Karpas-422 (cell line): ENCODE measurements at regions not wholly inside any gene's neighbourhood (a gene's known extent, or its start where the extent isn't known, plus 50 kb on each side); places are given as distances from the start of the nearest gene placed in this dataset.

Experiments
- DNase-seq: peaks from one replicate; pipeline ENCODE4 v3.0.0-alpha.2; 2015
- H2AFZ ChIP-seq: fragments of 200-600 bp; sonication (generic); 2 replicates; pipeline ENCODE4 v1.6.1; 2014; ENCODE audit warnings: antibody characterized with exemption, low read length, mixed read lengths
- H3K27ac ChIP-seq: fragments of 200-600 bp; sonication (generic); 2 replicates; pipeline ENCODE4 v1.5.1; 2014; ENCODE audit warnings: mild to moderate bottlenecking, low read length, moderate library complexity
- H3K27me3 ChIP-seq: fragments of 200-600 bp; sonication (generic); 2 replicates; pipeline ENCODE4 v1.6.1; 2014; ENCODE audit warnings: low read length, mixed read lengths
- H3K36me3 ChIP-seq: fragments of 200-600 bp; sonication (generic); 2 replicates; pipeline ENCODE4 v1.6.1; 2014; ENCODE audit warnings: low read length, mixed read lengths; ENCODE audit not compliant: insufficient read depth
- H3K4me1 ChIP-seq: fragments of 200-600 bp; sonication (generic); 2 replicates; pipeline ENCODE4 v1.6.1; 2014; ENCODE audit warnings: mild to moderate bottlenecking, low read length, mixed read lengths
- H3K4me2 ChIP-seq: fragments of 200-600 bp; sonication (generic); 2 replicates; pipeline ENCODE4 v1.6.1; 2014; ENCODE audit warnings: low read length, low read depth, mild to moderate bottlenecking; ENCODE audit not compliant: poor library complexity, severe bottlenecking
- H3K4me3 ChIP-seq: fragments of 200-600 bp; sonication (generic); 2 replicates; pipeline ENCODE4 v1.5.1; 2014; ENCODE audit warnings: mild to moderate bottlenecking, antibody characterized with exemption, low read length, mixed read lengths
- H3K79me2 ChIP-seq: fragments of 200-600 bp; sonication (generic); 2 replicates; pipeline ENCODE4 v1.6.1; 2014; ENCODE audit warnings: mild to moderate bottlenecking, low read length, mixed read lengths
- H3K9ac ChIP-seq: fragments of 200-600 bp; sonication (generic); 2 replicates; pipeline ENCODE4 v1.6.0; 2014; ENCODE audit warnings: low read length
- H3K9me2 ChIP-seq: fragments of 200-600 bp; sonication (generic), shearing (Covaris generic); replicated peaks from 2 replicates; pipeline ENCODE4 v1.6.0; 2014; ENCODE audit warnings: mild to moderate bottlenecking, low read length, moderate library complexity; ENCODE audit not compliant: insufficient read depth
- H3K9me3 ChIP-seq: fragments of 300-700, 200-600 bp; sonication (generic); 2 replicates; pipeline ENCODE4 v1.6.1; 2014; ENCODE audit warnings: low read length, mixed read lengths
- H4K20me1 ChIP-seq: fragments of 200-600 bp; sonication (generic); 2 replicates; pipeline ENCODE4 v1.6.1; 2014; ENCODE audit warnings: mild to moderate bottlenecking, antibody characterized with exemption, low read length, low read depth; ENCODE audit not compliant: insufficient read depth

- Histone ChIP-seq H3K27ac (no peak overlapping the region), H3K79me2 (no peaks in the 10 kb centered on the region), H3K4me2 (no peak overlapping the region), H2AFZ (no peak overlapping the region), H3K4me1 (no peaks in the 10 kb centered on the region), H3K9me2 (no peaks in the 10 kb centered on the region), H3K4me3 (no peak overlapping the region), H3K36me3 (no peaks in the 10 kb centered on the region), H3K9ac (no peak overlapping the region), H3K9me3 (no peaks in the 10 kb centered on the region), H3K27me3 (no peaks in the 10 kb centered on the region), H4K20me1 (no peaks in the 10 kb centered on the region)
- DNase-seq = no peak
These were observed 99.1 kb upstream of the CACUL1 start for GRCh38 chr10:118853916-118854315.

- no peak overlapping the region for H3K4me2 ChIP-seq
- no peaks in the 10 kb centered on the region for H3K36me3 ChIP-seq
- H3K9me2 ChIP-seq = no peaks in the 10 kb centered on the region
- no peaks in the 10 kb centered on the region for H3K9me3 ChIP-seq
- H3K27ac ChIP-seq = no peak overlapping the region
- no peak overlapping the region for H2AFZ ChIP-seq
- DNase-seq = no peak
- H3K4me1 ChIP-seq = no peaks in the 10 kb centered on the region
- no peaks in the 10 kb centered on the region for H3K27me3 ChIP-seq
- H3K4me3 ChIP-seq = no peak overlapping the region
- no peak overlapping the region for H3K9ac ChIP-seq
- no peaks in the 10 kb centered on the region for H4K20me1 ChIP-seq
- no peaks in the 10 kb centered on the region for H3K79me2 ChIP-seq
These were observed 101.3 kb upstream of the CACUL1 start for GRCh38 chr10:118856106-118856505.

GRCh38 chr10:118865998-118866693 lies 111.4 kb upstream of the CACUL1 start:
- H3K4me1 ChIP-seq = no peaks in the 10 kb centered on the region
- H3K9me3 ChIP-seq = no peaks in the 10 kb centered on the region
- no peak overlapping the region for H3K4me2 ChIP-seq
- no peak overlapping the region for H2AFZ ChIP-seq
- no peak for DNase-seq
- no peak overlapping the region for H3K27ac ChIP-seq
- no peaks in the 10 kb centered on the region for H3K9me2 ChIP-seq
- no peak overlapping the region for H3K4me3 ChIP-seq
- no peaks in the 10 kb centered on the region for H3K27me3 ChIP-seq
- no peaks in the 10 kb centered on the region for H4K20me1 ChIP-seq
- H3K9ac ChIP-seq = no peak overlapping the region
- H3K36me3 ChIP-seq = no peaks in the 10 kb centered on the region
- H3K79me2 ChIP-seq = no peaks in the 10 kb centered on the region

- no peaks in the 10 kb centered on the region for H4K20me1 ChIP-seq
- H2AFZ ChIP-seq = no peak overlapping the region
- no peak overlapping the region for H3K27ac ChIP-seq
- H3K4me1 ChIP-seq = no peaks in the 10 kb centered on the region
- H3K9me2 ChIP-seq = no peaks in the 10 kb centered on the region
- no peaks in the 10 kb centered on the region for H3K36me3 ChIP-seq
- no peak for DNase-seq
- H3K9me3 ChIP-seq = no peaks in the 10 kb centered on the region
- no peak overlapping the region for H3K4me2 ChIP-seq
- no peaks in the 10 kb centered on the region for H3K79me2 ChIP-seq
- no peaks in the 10 kb centered on the region for H3K27me3 ChIP-seq
- no peak overlapping the region for H3K4me3 ChIP-seq
- H3K9ac ChIP-seq = no peak overlapping the region
These were observed 113.0 kb upstream of the CACUL1 start for GRCh38 chr10:118867768-118868167.

GRCh38 chr10:118868589-118868988 lies 113.8 kb upstream of the CACUL1 start:
- no peak overlapping the region for H3K4me2 ChIP-seq
- DNase-seq = no peak
- no peak overlapping the region for H3K27ac ChIP-seq
- H3K9ac ChIP-seq = no peak overlapping the region
- H3K36me3 ChIP-seq = no peaks in the 10 kb centered on the region
- no peak overlapping the region for H2AFZ ChIP-seq
- no peaks in the 10 kb centered on the region for H3K4me1 ChIP-seq
- H3K27me3 ChIP-seq = no peaks in the 10 kb centered on the region
- H4K20me1 ChIP-seq = no peaks in the 10 kb centered on the region
- no peaks in the 10 kb centered on the region for H3K9me2 ChIP-seq
- H3K4me3 ChIP-seq = no peak overlapping the region
- no peaks in the 10 kb centered on the region for H3K9me3 ChIP-seq
- no peaks in the 10 kb centered on the region for H3K79me2 ChIP-seq

GRCh38 chr10:118870467-118871243 lies 115.9 kb upstream of the CACUL1 start:
- DNase-seq = no peak
- H3K9me3 ChIP-seq = no peaks in the 10 kb centered on the region
- H3K9ac ChIP-seq = no peak overlapping the region
- no peaks in the 10 kb centered on the region for H3K79me2 ChIP-seq
- H3K4me2 ChIP-seq = no peak overlapping the region
- H3K27me3 ChIP-seq = no peaks in the 10 kb centered on the region
- H2AFZ ChIP-seq = no peak overlapping the region
- H4K20me1 ChIP-seq = no peaks in the 10 kb centered on the region
- H3K27ac ChIP-seq = no peak overlapping the region
- H3K9me2 ChIP-seq = no peaks in the 10 kb centered on the region
- H3K4me3 ChIP-seq = no peak overlapping the region
- no peaks in the 10 kb centered on the region for H3K4me1 ChIP-seq
- H3K36me3 ChIP-seq = no peaks in the 10 kb centered on the region

GRCh38 chr10:118871244-118871865 lies 116.6 kb upstream of the CACUL1 start:
- H3K4me3 ChIP-seq = no peak overlapping the region
- H3K9ac ChIP-seq = no peak overlapping the region
- no peaks in the 10 kb centered on the region for H3K4me1 ChIP-seq
- DNase-seq = no peak
- no peak overlapping the region for H2AFZ ChIP-seq
- H3K36me3 ChIP-seq = no peaks in the 10 kb centered on the region
- no peaks in the 10 kb centered on the region for H3K27me3 ChIP-seq
- no peak overlapping the region for H3K27ac ChIP-seq
- H3K4me2 ChIP-seq = no peak overlapping the region
- H3K79me2 ChIP-seq = no peaks in the 10 kb centered on the region
- no peaks in the 10 kb centered on the region for H3K9me2 ChIP-seq
- no peaks in the 10 kb centered on the region for H3K9me3 ChIP-seq
- H4K20me1 ChIP-seq = no peaks in the 10 kb centered on the region

- Histone ChIP-seq H3K4me3 (no peak overlapping the region), H2AFZ (no peak overlapping the region), H4K20me1 (no peaks in the 10 kb centered on the region), H3K9ac (no peak overlapping the region), H3K4me1 (no peaks in the 10 kb centered on the region), H3K27ac (no peak overlapping the region), H3K79me2 (no peaks in the 10 kb centered on the region), H3K9me2 (no peaks in the 10 kb centered on the region), H3K4me2 (no peak overlapping the region), H3K9me3 (no peaks in the 10 kb centered on the region), H3K27me3 (no peaks in the 10 kb centered on the region), H3K36me3 (no peaks in the 10 kb centered on the region)
- no peak for DNase-seq
These were observed 118.4 kb upstream of the CACUL1 start for GRCh38 chr10:118873091-118873737.
